Caco-2 (cell line): ENCODE measurements at regions not wholly inside any gene's neighbourhood (a gene's known extent, or its start where the extent isn't known, plus 50 kb on each side); places are given as distances from the start of the nearest gene placed in this dataset.

Experiments used
- BruUV-seq: library from RNA; stranded (reverse); fragments of 400-500 nt; replicated peaks from 2 replicates; lab custom pipeline; 2021; lab: Mats Ljungman, UMichigan
- CTCF ChIA-PET: fragments of 300-600 bp; sonication (Branson Sonifier 250); formaldehyde crosslinking; loops from one replicate; lab custom pipeline; 2022; ENCODE audit warnings: antibody characterized with exemption; lab: Charles Lee
- POLR2A ChIA-PET: fragments of 300-600 bp; sonication (Branson Sonifier 250); formaldehyde crosslinking; loops from one replicate; lab custom pipeline; 2022; ENCODE audit warnings: antibody characterized with exemption; lab: Charles Lee
- DNase-seq, 2 experiments: peaks; one replicate each; pipeline versions ENCODE4 v3.0.0 to v3.0.0-alpha.2; 2020 to 2022
- H3K27me3 ChIP-seq: replicated peaks from 2 replicates; pipeline ENCODE4 v1.6.0; 2011; ENCODE audit warnings: low read length; ENCODE audit not compliant: control insufficient read depth, insufficient read depth
- H3K36me3 ChIP-seq: 2 replicates; pipeline ENCODE4 v1.5.1; 2011; ENCODE audit warnings: low read length; ENCODE audit not compliant: control insufficient read depth, insufficient read depth
- H3K4me1 ChIP-seq: fragments of 250-450 bp; sonication (Bioruptor Pico); 2 replicates; pipeline ENCODE4 v1.5.1; 2020; ENCODE audit warnings: mild to moderate bottlenecking
- H3K4me3 ChIP-seq: 2 replicates; pipeline ENCODE4 v1.5.1; 2011; ENCODE audit warnings: low read depth, mild to moderate bottlenecking, control low read depth, low read length
- H3K9me3 ChIP-seq: fragments of 250-450 bp; sonication (Bioruptor Pico); 2 replicates; pipeline ENCODE4 v1.5.1; 2020; ENCODE audit warnings: mild to moderate bottlenecking, moderate library complexity
- H3K27ac Mint-ChIP-seq: one replicate; pipeline ENCODE4 v1.8.0; 2022; ENCODE audit warnings: mixed read lengths; ENCODE audit not compliant: unreplicated experiment
- H3K27me3 Mint-ChIP-seq: one replicate; pipeline ENCODE4 v1.8.0; 2022; ENCODE audit warnings: mixed read lengths; ENCODE audit not compliant: insufficient read depth, unreplicated experiment
- H3K36me3 Mint-ChIP-seq: one replicate; pipeline ENCODE4 v1.8.0; 2022; ENCODE audit warnings: mild to moderate bottlenecking, mixed read lengths; ENCODE audit not compliant: insufficient read depth, unreplicated experiment
- H3K4me1 Mint-ChIP-seq: one replicate; pipeline ENCODE4 v1.8.0; 2022; ENCODE audit warnings: low read depth, mixed read lengths; ENCODE audit not compliant: unreplicated experiment
- H3K4me3 Mint-ChIP-seq: one replicate; pipeline ENCODE4 v1.8.0; 2022; ENCODE audit warnings: mild to moderate bottlenecking, moderate library complexity, mixed read lengths; ENCODE audit not compliant: unreplicated experiment
- H3K9me3 Mint-ChIP-seq: one replicate; pipeline ENCODE4 v1.8.0; 2022; ENCODE audit warnings: mixed read lengths; ENCODE audit not compliant: unreplicated experiment
- CTCF ChIP-seq, 2 experiments: fragments of 200-600 bp in 1 of 2; IDR thresholded peaks; 1 replicate in 1 of 2; 2 replicates in 1 of 2; pipeline versions ENCODE4 v1.5.1 to v1.8.0; 2011 to 2022; ENCODE audit warnings: antibody characterized with exemption in 1 of 2, control low read depth in 1 of 2, inconsistent platforms in 1 of 2, low read depth in 1 of 2, low read length in 1 of 2, mild to moderate bottlenecking in 1 of 2, moderate library complexity in 1 of 2; ENCODE audit not compliant: insufficient read depth in 1 of 2, severe bottlenecking in 1 of 2, unreplicated experiment in 1 of 2
- intact Hi-C: fragments of 100-400 bp; cut with micrococcal nuclease; formaldehyde crosslinking; loops from one replicate; pipeline ENCODE4 v1.10.0; 2022; ENCODE audit not compliant: unreplicated experiment

GRCh38 chr12:116628989-116629388 lies 69.8 kb downstream of the MAP1LC3B2 start:
- DNase-seq, result no peak
- peaks cover 36% of the 10 kb centered on the region for H3K4me1 Mint-ChIP-seq
- H3K4me1 ChIP-seq, result peaks cover 18% of the 10 kb centered on the region
- no TSS peak for BruUV-seq
- peaks cover 4% of the 10 kb centered on the region for H3K9me3 Mint-ChIP-seq
- H3K4me3 ChIP-seq, result no peak overlapping the region
- H3K27ac Mint-ChIP-seq, result peak overlapping the region; percentile 33
- ChIA-PET CTCF (interaction anchor here (0.6 kb wide), 1 partner anchor 126 kb away, joined by 5 read pairs; no protein-coding TSS in a partner anchor), POLR2A (no interaction called here)
- intact Hi-C loops, result no loop called here
- H3K27me3 Mint-ChIP-seq, result no peaks in the 10 kb centered on the region
- TF ChIP-seq CTCF (IDR thresholded peaks at IDR 0.05; ENCODE audit: insufficient read depth in 1 of 2, low read depth in 1 of 2, low read length in 1 of 2, severe bottlenecking in 1 of 2, unreplicated experiment in 1 of 2), result no peak
- no peak overlapping the region for H3K4me3 Mint-ChIP-seq
- no peaks in the 10 kb centered on the region for H3K9me3 ChIP-seq
- H3K36me3 ChIP-seq, result no peaks in the 10 kb centered on the region
- peaks cover 6% of the 10 kb centered on the region for H3K36me3 Mint-ChIP-seq
- no peaks in the 10 kb centered on the region for H3K27me3 ChIP-seq

- H3K36me3 ChIP-seq, result no peaks in the 10 kb centered on the region
- intact Hi-C loops, result no loop called here
- TF ChIP-seq CTCF (IDR thresholded peaks at IDR 0.05; ENCODE audit: insufficient read depth in 1 of 2, low read depth in 1 of 2, low read length in 1 of 2, severe bottlenecking in 1 of 2, unreplicated experiment in 1 of 2), result no peak
- BruUV-seq, result no TSS peak
- no peaks in the 10 kb centered on the region for H3K27me3 ChIP-seq
- Mint-ChIP-seq H3K36me3 (peaks cover 6% of the 10 kb centered on the region), H3K27me3 (no peaks in the 10 kb centered on the region), H3K27ac (peak overlapping the region; percentile 33), H3K4me1 (peaks cover 31% of the 10 kb centered on the region), H3K9me3 (peaks cover 10% of the 10 kb centered on the region), H3K4me3 (no peak overlapping the region)
- CTCF ChIA-PET, result no interaction called here
- H3K9me3 ChIP-seq, result peaks cover 2% of the 10 kb centered on the region; the same call in 1 of the 2 replicates
- H3K4me1 ChIP-seq, result peaks cover 13% of the 10 kb centered on the region
- DNase-seq, result no peak
- POLR2A ChIA-PET, result interaction anchor here (0.6 kb wide), 1 partner anchor 16 kb away, joined by 8 read pairs; no protein-coding TSS in a partner anchor
- H3K4me3 ChIP-seq, result no peak overlapping the region
These were observed 69.2 kb downstream of the MAP1LC3B2 start for GRCh38 chr12:116628450-116628793.
